ENCODE measurements at regions not wholly inside any gene's neighbourhood (a gene's known extent, or its start where the extent isn't known, plus 50 kb on each side); places are given as distances from the start of the nearest gene placed in this dataset.

DNA sequence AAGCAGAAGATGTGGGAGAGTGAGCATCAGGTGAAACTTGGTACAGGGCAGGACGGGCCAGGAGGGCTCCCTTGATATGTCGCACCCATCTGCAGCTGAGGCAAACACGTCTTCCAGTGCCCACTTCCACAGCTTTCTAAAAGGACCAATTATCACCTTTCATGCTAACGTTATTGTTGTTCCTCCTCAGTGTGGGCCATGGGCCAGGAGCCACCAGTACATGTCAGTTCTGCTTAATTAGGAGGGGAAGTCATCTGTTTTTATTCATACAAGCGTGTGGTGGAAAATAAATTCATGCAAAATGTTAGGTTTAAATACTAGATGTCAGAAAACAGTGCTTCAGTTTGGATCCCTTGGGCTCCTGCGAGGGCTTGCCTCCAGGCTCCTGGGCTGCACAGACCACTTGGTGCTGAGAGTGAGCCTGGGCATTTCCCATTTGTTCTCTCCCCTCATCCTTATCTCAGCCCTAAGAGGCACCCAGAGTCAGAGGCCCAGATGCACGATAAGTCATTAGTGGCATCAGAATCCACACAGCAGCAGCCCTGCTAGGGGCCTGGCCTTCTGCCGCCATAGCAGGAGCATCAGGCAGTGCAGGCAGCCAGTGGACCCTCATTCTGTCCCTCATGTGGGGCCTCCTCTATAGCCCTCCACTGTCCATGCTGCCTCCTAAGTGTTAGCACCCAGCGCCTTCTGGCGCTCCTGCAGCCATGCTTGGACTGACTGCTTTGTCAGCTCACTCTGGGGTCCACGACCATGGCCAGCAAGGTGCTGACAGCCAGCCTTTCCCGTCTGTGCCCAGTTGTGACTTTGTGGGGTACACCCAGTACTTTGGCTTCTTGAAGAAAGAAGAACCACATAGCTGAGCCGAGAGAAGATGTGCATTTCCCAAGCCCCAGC, 539.8 kb upstream of the RAB6C start:
- no peak for DNase-seq (ENCODE audit: low read depth)

DNA sequence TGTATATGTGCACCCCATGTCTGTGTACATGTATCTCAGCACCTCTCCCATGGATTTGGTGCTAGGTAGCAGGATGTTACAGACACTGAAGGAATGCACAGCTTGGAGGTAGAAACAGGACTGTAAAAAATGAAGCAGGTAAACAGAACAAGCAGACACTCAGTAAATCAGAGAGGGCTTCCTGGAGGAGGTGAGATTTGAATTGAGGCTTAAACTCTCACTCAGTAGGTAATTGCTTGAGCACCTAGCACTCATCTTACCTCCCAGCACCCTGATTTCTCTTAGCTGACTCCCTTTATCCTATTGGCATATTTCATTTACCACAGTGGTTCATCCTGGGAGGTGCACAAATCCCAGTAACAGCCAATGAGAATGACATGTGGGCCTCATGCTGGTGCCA, 537.9 kb upstream of the RAB6C start:
- DNase-seq (ENCODE audit: low read depth): no peak

DNA sequence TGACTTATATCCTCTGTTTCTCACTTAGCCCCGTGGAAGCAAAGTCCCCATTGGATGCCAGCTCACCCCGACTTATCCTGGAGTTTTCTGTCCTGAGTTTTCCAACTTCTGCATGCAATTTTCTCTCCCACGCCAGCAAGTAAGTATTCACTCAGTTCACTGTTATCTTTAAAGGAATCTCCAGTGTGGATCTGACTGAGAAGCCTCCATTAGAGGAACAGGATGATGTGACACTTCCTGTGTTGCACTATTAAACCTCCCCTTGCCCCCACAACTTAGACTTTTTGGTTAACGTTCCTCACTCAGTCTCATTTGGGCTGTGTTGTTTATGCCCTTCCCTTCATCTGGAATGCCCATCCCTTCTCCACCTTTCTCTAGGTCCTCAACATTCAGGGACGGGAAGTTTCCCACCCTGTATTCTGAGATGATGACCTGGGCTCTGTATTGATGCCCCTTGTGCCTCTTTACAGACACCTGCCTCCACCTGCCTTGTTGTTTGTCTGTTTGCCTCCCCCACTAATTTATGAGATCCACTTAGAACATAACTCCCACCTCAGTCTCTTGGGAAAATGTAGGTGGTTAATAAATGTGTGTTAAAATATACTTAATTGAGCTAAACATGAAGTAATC, 536.1 kb upstream of the RAB6C start:
- no peak for DNase-seq (ENCODE audit: low read depth)

GRCh38 chr2:129443865-129444739, 535.4 kb upstream of the RAB6C start:
- DNase-seq (ENCODE audit: low read depth): no peak

GRCh38 chr2:129444751-129445150, 534.7 kb upstream of the RAB6C start:
- DNase-seq (ENCODE audit: low read depth): no peak

DNA sequence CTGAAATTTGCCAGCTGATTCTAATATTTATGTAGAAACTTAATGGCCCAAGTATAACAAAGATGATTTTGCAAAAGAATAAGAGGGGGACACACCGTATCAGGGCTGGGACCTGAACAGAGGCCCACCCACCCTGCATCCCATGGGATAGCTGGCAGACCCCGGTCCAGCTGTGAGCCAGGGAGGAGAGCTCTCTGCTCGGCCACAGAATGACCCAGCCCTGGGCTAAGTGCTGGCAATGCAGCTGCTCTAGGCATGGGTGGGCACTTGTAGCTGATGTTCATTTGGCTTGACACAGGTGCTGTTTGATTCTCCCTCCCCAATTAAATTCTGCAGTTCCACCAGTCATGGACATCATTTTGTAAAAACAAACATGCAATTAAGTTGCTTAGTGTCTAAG, 522.8 kb upstream of the RAB6C start:
- DNase-seq (ENCODE audit: low read depth): no peak

GRCh38 chr2:129457277-129457818, 522.1 kb upstream of the RAB6C start:
- DNase-seq (ENCODE audit: low read depth): no peak

- DNase-seq (ENCODE audit: low read depth): no peak
Observed at GRCh38 chr2:129458006-129458405, 521.5 kb upstream of the RAB6C start.

- no peak for DNase-seq (ENCODE audit: low read depth)
Observed at GRCh38 chr2:129458436-129458835, 521.0 kb upstream of the RAB6C start.

DNA sequence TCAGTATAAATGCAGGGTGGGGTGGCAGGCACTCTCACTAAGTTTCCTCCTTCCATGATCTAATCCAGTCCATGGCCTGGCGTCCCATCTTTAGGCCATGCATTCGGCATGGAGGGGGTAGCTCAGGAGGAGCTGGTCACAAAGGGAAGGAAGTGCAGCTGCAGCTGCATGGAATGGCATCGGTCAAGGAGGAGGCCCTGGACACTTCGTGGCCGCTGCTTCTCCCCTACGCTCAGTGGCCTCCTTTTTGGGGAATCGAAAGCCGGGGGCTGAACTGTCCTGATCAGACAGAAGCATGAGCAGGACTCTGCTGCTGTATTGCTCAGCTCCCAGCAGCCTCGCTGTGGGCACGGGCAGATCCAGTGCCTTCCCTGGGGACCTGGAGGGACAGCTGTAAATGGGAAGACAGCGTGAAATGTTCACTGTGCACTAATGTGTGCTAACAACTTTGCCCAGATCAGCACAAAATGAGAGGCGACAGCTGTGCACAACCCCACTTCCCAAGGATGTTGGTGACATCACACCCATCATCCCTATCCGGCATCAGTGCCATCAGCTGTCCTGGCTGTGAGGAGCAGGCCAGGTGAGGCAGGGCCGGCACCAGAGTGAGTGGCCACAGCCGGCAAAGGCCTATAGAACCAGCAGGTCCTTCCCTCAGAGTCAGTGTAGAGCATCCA, 520.1 kb upstream of the RAB6C start:
- DNase-seq (ENCODE audit: low read depth): no peak

GRCh38 chr2:129459881-129460280, 519.6 kb upstream of the RAB6C start:
- DNase-seq (ENCODE audit: low read depth): no peak

DNA sequence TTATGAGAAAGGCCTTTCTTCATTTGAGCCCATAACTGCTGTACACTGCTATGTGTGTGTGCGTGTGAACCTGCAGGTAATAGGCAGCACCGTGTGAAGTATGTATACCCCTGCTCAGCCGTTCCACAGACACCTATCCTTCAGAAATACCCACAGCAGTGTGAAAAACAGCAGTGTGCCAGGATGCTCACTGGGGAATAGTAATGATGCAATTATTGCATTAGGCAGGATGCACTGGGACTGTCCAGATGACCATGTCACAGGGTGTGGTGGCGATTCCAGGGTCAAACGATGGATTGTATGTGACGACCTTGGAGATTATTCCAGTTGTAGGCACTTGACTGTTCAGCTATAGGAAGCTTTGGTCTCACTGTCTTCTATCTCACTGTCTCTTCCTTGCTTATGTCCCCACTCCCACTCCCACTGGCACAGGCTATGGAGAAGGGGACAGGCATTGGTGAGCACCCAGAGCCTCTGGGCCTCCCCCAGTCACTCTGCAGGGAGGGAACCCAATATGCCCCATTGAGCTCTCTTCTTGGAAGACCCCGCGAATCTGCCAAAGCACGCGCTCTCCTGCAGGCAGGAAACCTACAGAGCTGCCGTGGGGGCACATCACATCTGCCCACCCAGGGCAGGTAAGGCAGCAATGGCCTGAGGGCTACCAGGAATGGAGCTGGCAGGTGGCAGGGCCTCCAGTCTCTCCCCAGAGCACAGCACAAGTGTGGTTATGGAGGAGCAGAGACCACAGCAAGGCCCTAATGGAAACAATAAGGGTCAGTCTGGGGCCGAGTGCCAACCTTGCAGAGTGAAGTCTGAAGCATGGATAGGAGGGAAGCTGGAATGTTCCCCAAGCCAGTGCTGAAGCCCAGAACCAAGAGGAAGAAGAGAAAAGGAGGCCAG, 518.9 kb upstream of the RAB6C start:
- DNase-seq (ENCODE audit: low read depth): no peak

- no peak for DNase-seq (ENCODE audit: low read depth)
Observed at GRCh38 chr2:129462349-129462748, 517.1 kb upstream of the RAB6C start.

DNA sequence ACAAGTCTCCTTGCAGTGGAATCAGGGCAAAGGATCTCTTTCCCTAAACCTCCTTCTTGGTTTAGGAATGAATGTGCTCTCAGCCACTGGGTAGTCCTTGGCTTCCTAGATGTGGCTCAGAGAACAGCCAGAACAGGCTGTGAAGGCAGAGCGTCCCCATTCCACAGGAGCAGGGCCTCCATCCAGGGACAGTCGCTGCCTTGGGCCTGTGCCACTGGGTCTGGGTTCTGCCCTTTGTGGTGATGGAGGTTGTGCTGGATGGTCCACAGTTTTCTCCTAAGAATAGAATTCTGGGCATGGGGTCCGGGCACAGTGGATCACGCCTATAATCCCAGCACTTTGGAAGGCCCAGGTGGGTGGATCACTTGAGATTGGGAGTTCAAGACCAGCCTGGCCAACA, 516.5 kb upstream of the RAB6C start:
- no peak for DNase-seq (ENCODE audit: low read depth)

DNA sequence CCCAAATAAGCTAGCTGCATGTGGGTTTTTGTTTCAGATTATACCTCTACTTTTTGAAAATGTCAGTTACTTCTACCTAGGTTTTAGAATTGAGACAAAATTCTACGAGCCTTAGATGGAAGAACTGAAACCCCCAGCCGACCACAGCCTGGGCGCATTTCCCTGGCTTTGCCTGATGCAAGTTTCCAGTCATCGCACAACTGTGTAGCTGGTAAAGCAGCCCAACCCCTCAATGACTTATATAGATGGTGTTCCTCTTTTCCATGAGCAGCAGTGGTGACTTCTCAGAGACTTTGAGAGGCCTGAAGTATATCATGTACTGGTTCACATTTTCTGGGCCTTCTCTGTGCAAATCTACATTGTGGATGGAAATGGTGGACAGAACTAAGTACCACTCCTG, 515.4 kb upstream of the RAB6C start:
- no peak for DNase-seq (ENCODE audit: low read depth)

DNA sequence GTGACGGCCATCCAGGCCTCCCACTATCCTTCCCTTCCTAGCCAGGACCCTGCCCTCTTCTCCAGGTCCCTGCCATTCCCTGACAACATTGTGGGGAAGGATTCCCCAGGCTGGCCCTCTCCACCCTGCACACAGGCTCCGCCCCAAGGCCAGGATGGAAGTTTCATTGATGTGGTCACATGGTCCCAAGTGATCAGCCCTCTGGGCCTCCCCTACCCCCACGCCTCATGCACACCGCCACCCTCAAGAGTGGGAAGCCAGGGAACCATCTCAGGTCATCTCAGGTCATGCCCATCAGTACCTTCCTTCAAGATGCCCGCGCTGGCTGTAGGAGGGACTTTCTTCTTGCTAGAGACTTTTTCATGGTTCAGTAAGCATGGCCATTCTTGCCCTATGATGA, 514.8 kb upstream of the RAB6C start:
- no peak for DNase-seq (ENCODE audit: low read depth)

DNA sequence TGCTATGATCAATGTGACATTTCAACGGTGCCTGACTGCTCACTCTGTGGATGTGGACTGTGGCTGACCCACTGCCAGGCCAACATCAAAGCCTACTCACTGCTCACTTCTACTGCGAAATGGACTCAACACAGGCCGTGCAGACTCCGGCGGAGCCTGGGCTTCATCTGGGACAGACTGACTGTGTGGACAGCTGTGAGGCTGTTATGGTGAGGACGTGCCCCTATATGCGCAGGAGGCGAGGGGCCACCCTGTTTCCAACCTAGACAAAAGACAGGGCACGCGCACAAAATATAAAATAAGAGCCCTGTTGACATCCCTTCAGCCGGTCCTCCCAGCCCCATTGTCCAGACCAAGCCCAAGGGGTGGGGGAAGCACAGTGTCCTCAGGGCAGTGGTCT, 514.4 kb upstream of the RAB6C start:
- no peak for DNase-seq (ENCODE audit: low read depth)

- DNase-seq (ENCODE audit: low read depth): no peak
Observed at GRCh38 chr2:129466389-129466788, 513.1 kb upstream of the RAB6C start.

DNA sequence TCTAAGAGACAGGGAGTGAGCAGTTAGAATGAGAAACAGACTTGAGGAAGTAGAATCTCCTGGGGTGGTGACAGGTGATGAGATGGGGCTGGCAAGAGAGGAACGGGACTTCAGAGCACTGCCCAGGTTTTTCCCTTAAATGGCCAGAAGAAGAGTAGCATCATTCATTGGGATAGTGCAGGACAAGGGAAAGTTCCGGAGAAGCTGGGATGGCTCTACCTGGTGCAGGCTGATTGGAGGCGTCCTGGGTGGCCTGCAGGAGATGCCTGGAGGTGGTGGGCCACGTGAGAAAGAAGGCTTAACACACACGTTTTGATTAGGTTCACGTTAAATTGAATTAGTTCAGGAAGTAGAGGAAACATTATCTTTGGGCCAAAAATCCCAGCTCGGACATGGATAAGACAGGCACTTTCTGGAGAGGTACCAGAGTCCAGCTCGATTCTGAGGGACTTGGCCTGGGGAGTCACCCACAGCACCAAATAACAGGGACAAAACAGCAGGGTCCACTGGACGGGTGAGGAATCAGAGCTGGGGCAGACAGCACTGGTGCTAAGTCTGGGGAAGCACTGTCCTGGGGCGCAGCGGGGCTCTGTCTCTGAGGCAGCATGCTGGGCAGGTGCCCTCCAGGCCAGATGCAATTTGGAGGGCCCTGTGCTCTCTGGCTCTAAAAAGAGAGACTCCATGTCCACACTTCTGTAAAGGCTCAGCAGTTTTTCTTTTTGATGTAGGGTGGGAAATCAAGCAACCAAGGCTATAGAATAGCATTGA, 512.3 kb upstream of the RAB6C start:
- no peak for DNase-seq (ENCODE audit: low read depth)

GRCh38 chr2:129467941-129468340, 511.5 kb upstream of the RAB6C start:
- no peak for DNase-seq (ENCODE audit: low read depth)

Data from amniotic epithelial cell (primary cell).